K562 (cell line): ENCODE measurements at regions not wholly inside any gene's neighbourhood (a gene's known extent, or its start where the extent isn't known, plus 50 kb on each side); places are given as distances from the start of the nearest gene placed in this dataset.

Experiments
- CBX2 ChIP-seq: fragments of 200-600 bp; sonication (generic); IDR thresholded peaks from one replicate; pipeline ENCODE4 v1.6.1; 2012; ENCODE audit warnings: mild to moderate bottlenecking, low read length, inconsistent platforms; ENCODE audit not compliant: insufficient read depth, poor library complexity, severe bottlenecking
- CHD1 ChIP-seq: fragments of 200-600 bp; sonication (generic); IDR thresholded peaks from one replicate; pipeline ENCODE4 v1.6.1; 2012; ENCODE audit warnings: mild to moderate bottlenecking, moderate library complexity, low read length, inconsistent platforms
- FOXJ2 ChIP-seq: fragments of 200-800 bp; sonication (Bioruptor generic); IDR thresholded peaks from 2 replicates; pipeline ENCODE4 v1.6.1; 2016; ENCODE audit warnings: missing genetic modification characterization, missing compliant biosample characterization
- IRF1 ChIP-seq: sonication (generic); formaldehyde crosslinking; IDR thresholded peaks from 2 replicates; pipeline ENCODE4 v1.8.0; 2022; ENCODE audit warnings: missing genetic modification reagents, mild to moderate bottlenecking, borderline replicate concordance
- MTA3 ChIP-seq: fragments of 450-650 bp; formaldehyde crosslinking; IDR thresholded peaks from 2 replicates; pipeline ENCODE4 v1.6.1; 2017; ENCODE audit warnings: mild to moderate bottlenecking, borderline replicate concordance
- NCOA2 ChIP-seq, 2 experiments: fragments of 450-650 bp; IDR thresholded peaks; 2 replicates each; pipeline ENCODE4 v1.6.1; 2018; ENCODE audit warnings: mild to moderate bottlenecking in 2 of 2, moderate library complexity in 1 of 2; ENCODE audit not compliant: partially characterized antibody in 2 of 2
- RERE ChIP-seq: sonication (generic); formaldehyde crosslinking; IDR thresholded peaks from 2 replicates; pipeline ENCODE4 v1.8.0; 2023; ENCODE audit warnings: missing genetic modification reagents, mild to moderate bottlenecking, borderline replicate concordance
- SFPQ ChIP-seq: fragments of 200-400 bp; formaldehyde crosslinking; IDR thresholded peaks from 2 replicates; pipeline ENCODE4 v1.6.1; 2017; ENCODE audit warnings: mild to moderate bottlenecking, low read depth, low read length, moderate library complexity
- SMAD4 ChIP-seq: fragments of 250-450 bp; sonication (Bioruptor Pico); conservative IDR thresholded peaks from 2 replicates; pipeline ENCODE4 v1.8.0; 2021; ENCODE audit warnings: inconsistent platforms, mild to moderate bottlenecking, moderate library complexity
- ZNF146 ChIP-seq: IDR thresholded peaks from one replicate; pipeline ENCODE4 v1.6.1; 2018; ENCODE audit warnings: missing compliant biosample characterization; ENCODE audit not compliant: unreplicated experiment
- ZNF668 ChIP-seq: fragments of 250-450 bp; sonication (Bioruptor Pico); IDR thresholded peaks from 2 replicates; pipeline ENCODE4 v1.8.0; 2022; ENCODE audit warnings: mild to moderate bottlenecking, inconsistent platforms

- TF ChIP-seq FOXJ2 (tag) (no peak), CBX2 (no peak), IRF1 (CRISPR knock-in tag) (no peak), ZNF668 (CRISPR knock-in tag) (no peak), CHD1 (no peak), ZNF146 (CRISPR knock-in tag) (no peak), RERE (CRISPR knock-in tag) (no peak), SFPQ (no peak), SMAD4 (CRISPR knock-in tag) (no peak), MTA3 (no peak), NCOA2 (IDR thresholded peaks at IDR 0.05; ENCODE audit: partially characterized antibody in 2 of 2) (no peak)
- TF ChIP-seq, all 486 proteins: peak for 0
These were observed 95.7 kb downstream of the FAM161A start (continued) for GRCh38 chr2:61758159-61758558.
